Activated CD4-positive, alpha-beta T cell treated with anti-CD3 and anti-CD28 coated beads for 4 hours (primary cell): ENCODE measurements at regions not wholly inside any gene's neighbourhood (a gene's known extent, or its start where the extent isn't known, plus 50 kb on each side); places are given as distances from the start of the nearest gene placed in this dataset.

ENCODE experiments used
- DNase-seq, 2 donors: peaks; one replicate each; pipeline ENCODE4 v3.0.0-alpha.2; 2020

DNA sequence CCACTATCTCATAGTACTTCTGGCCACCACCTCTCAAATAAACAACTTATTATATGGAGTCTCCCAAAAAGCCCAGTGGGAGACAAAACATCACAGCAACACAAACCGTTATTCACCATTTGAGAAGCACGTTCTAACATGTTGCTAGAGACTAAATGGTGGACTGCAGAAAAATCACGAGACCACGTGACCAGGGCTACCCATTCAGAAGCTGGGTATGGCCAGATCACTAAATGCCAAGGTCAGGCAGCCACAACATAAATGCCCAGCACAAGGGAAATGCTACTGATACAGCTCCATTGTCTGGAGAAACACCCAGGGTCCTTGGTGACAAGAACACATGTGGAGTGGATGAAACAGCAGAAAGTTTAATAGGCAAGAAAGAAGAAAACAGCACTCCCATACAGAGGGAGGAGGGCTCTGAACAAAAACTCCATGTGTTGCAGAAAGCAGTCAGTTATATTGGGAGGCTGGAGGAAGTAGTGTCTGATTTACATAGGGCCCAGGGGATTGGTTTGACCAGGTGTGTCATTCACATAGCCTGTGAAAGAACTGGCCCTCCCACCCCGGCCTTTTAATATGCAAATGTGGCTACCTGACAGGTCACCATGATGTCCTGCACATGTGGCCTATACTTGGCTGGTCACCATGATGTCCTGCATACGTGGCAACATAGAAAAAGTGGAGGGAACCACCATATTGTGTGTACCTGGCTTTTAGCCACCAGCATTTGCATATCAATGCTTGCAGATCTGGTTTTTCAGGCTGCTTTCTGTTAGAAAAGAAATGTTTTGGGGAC, 97.2 kb downstream of the TRIM36 start:
- no peak for DNase-seq

DNA sequence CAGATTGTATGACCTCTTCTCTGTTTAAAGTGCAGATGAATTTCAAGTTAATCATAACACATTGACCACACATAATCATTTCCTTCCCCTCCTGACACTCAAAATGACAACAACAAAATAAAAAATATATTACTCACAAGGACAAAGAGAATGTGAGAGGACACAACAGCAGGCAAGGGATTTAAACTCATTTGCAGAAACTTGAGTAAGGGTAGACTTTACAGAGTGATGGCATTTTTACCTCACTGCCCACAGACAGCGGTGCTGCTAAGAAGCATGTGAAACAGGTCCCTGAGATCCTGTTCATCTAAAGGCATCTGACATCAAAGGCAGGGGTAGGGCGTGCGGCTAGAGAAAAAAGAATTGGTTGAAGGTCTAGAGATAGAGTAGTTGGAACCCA, 99.0 kb downstream of the TRIM36 start:
- no peak for DNase-seq

GRCh38 chr5:115069087-115069968, 100.4 kb downstream of the TRIM36 start:
- DNase-seq = no peak

GRCh38 chr5:115068239-115069086, 101.2 kb downstream of the TRIM36 start:
- peak; percentile 3 to 5 for DNase-seq

DNA sequence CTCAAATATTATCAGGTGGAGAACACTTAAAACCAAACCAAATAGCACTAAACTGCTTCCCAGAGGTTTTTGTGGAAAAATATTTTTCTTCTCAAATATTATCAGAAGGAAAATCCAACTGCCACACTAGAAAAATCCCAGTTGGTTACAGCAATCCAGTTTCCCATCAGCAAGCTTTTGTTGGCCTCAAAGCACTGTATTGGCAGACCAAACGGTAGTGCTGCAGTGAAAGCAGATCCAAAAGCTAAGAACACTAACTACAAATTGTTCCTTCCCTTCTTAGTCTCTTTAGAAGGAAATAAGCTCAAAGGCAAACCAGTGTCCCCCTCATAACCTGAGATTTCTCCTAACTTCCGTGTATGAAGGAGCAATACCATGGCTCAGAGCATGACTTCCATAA, 105.3 kb downstream of the TRIM36 start:
- DNase-seq = no peak

GRCh38 chr5:115054387-115054951, 115.2 kb downstream of the TRIM36 start:
- DNase-seq = no peak

DNA sequence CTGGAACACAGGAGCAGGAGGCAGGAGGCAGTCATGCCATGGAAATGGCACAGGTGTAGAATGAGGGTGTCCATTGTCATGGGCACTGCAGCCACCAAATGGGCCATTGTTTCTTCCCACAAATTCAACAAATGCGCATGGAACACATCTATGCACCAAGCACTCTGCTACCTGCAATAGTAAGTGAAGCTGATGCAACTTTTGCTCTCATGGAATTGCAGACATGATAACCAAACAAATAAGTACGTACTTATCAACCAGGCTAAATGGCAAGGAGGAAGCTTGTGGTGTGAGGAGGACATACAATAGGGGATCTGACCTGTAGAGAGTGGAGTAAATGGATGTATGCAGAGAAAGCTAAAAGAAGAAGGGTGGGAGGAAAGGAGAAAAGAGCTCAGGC, 116.8 kb downstream of the TRIM36 start:
- DNase-seq = no peak

GRCh38 chr5:115050866-115051265, 118.8 kb downstream of the TRIM36 start:
- no peak for DNase-seq

DNA sequence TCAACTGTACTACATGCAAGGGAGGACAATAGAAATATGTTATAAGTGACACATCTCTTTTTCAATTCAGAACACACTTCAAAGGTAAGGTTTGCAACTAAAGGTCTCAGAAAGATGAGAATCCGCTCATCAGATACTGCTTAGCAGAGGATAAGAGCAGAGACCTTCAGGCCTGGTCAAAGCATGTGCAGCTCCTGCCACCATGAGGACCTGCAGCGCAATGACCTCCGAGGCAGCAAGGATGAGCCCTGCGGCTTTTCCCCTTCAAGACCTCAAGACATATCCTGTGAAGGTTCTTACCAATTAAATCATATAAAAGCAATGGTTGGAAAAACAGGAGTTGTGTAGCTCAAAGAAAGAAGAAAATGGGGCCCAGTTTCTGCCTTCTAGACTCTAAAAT, 135.8 kb downstream of the TRIM36 start:
- no peak for DNase-seq

GRCh38 chr5:115028557-115028956, 141.2 kb downstream of the TRIM36 start:
- DNase-seq = no peak

DNA sequence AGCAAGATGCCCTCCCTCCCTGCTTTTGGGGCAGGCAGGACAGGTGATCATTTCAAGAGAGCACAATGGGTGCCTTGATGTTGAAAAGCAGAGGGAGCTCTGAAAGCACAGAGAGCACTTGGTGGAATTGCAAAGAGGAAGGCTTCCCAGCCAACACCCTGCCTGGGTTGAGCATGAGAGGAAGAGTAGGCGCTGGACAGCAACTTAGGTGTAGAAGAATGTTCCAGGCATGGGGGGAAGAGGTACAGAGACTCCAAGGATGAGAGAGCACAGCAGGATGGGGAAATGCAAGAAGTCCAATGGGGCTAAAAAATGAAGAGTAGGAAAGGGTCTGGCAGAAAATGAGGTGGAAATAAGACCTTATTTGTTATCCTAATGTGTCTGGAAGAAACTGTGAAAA, 144.8 kb downstream of the TRIM36 start:
- no peak for DNase-seq

DNA sequence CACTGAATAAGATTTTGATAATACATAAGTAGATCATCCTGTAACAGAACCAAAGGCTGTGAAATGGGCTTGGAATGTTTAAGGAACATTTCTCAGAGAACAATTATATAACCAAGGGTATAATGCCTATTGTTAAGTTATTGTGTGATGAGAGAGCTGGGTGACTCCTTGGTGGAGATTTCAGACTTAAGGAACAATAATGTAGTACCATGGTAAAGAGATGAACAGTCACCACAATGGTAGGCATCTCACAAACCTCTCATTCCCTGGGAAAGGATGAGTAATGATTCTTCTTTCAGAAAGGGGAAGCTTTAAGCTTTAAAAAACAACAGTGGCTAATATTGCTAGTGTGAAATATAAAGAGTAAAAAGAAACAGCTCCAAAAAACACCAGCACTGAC, 147.4 kb downstream of the TRIM36 start:
- no peak for DNase-seq

- no peak for DNase-seq
Measured at GRCh38 chr5:115016646-115017045, 153.1 kb downstream of the TRIM36 start.

DNA sequence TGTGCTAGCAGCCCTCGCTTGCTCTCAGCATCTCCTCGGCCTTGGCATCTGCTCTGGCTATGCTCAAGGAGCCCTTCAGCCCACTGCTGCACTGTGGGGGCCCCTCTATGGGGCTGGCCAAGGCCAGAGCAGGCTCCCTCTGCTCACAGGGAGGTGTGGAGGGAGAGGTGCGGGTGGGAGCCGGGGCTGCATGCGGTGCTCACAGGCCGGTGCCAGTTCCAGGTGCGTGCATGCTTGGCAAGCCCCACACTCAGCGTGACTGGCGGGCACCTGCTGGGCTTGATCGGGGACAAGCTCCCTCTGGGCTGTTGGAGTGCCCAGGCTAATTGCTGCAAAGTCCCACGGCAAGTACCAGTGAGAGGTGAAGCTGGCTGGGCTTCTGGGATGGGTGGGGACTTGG, 170.5 kb downstream of the TRIM36 start:
- no peak for DNase-seq

GRCh38 chr5:114989512-114989911, 180.2 kb downstream of the TRIM36 start:
- no peak for DNase-seq

GRCh38 chr5:114988096-114988495, 181.6 kb downstream of the TRIM36 start:
- DNase-seq = no peak

DNA sequence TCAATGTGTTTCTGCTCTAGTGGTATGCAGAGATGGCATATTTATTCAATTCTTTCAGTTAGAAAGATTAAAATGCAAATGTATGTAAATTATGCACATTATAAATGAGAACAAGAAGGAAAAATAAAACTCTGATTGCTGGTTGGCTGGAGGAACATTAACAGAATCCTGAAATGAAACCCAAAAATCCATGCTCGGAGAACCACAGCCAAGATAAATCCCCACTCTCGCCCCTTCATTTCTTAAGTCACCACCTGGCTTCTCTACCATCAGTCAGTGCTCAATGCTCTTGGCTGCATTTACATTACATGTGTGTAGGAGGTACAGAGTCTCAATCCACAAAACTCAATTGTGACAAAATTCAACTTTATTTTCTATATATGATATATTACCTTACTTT, 184.9 kb downstream of the TRIM36 start:
- no peak for DNase-seq

GRCh38 chr5:114981111-114981510, 188.6 kb downstream of the TRIM36 start:
- no peak for DNase-seq

DNA sequence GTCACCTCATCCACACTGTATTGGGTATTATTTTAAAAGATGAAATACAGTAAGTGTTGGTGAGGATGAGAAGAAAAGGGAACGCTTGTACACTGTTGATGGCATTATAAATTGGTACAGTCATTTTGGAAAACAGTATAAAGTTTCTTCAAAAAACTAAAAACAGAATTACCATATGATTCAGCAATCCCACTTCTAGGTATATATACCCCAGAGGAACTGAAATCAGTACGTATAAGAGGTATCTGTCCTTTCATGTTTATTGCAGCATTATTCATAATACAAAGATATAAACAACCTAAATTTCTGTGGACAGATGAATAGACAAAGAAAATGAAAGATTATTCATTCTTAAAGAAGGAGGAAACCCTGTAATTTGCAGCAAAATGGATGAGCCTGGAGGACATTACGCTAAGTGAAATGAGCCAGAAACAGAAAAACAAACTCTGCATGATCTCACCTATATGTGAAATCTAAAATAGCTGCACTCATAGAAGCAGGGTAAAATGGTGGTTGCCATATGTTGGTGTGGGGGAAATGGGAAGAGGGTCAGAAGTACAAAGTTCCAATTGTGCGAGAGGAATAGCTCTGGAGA, 191.6 kb downstream of the TRIM36 start:
- no peak for DNase-seq

DNA sequence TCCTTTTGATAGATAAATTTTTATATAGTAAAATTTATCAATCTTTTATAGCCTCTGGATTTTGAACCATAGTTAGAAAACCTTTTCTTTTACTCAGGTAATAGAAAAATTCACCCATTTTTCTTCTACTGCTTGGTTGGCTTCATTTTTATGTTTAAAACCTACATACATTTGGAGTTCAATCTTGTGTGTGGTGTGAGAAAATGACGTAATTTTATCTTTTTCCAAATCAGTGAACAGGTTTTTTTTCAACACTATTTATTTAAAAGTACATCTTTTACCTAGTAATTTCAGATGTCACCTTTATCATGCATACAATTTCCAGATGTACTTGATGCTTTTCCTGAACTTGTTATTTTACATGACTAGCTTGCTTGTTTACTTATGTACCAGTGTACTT, 200.2 kb downstream of the TRIM36 start:
- no peak for DNase-seq

DNA sequence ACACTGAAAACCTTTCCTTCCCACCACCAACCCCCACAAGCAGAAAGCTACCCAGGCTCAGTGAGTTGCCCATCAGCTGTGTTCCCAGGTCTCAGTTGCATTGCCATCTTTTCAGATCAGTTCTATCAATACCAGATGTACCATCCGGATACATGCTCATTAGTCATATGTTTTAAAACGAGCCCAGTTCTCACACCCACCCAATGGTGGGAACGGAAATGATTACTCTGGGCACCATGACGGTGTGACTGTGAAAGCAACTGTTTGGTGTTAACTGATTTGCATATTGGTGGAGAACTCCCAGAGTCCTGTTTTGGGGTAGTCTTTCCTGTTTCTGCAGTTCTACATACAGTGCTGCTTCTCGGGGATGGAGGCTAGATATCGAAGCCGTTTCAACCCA, 212.3 kb downstream of the TRIM36 start:
- DNase-seq = no peak

DNA sequence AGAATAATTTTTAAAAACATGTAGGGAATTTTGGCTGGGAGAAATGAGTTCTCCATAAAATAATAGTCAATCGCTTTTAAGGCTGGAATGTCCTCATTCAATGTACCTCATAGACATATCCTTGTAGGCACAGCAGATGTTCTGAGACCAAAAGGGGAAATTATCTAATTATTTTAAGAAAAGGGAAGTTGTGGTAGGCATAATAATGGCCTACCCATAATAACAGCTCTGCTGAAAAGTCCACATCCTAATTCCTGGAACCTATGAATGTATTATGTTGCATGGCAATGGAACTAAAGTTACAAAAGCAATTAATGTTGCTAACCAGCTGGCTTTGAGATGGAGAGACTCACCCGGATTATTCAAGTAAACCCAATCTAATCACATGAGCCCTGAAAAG, 216.1 kb downstream of the TRIM36 start:
- DNase-seq = no peak

GRCh38 chr5:114952876-114953275, 216.8 kb downstream of the TRIM36 start:
- DNase-seq = no peak
